CD4-positive, CD25-positive, alpha-beta regulatory T cell (primary cell): ENCODE measurements at regions not wholly inside any gene's neighbourhood (a gene's known extent, or its start where the extent isn't known, plus 50 kb on each side); places are given as distances from the start of the nearest gene placed in this dataset.

Experiments used
- ATAC-seq, 2 donors: fragments of 150-1000 bp; cut with Tn5 transposase; one replicate each; pipeline ENCODE4 v1.10.0; 2021; ENCODE audit warnings: low read depth in 2 of 2, moderate number of reproducible peaks in 2 of 2, moderate library complexity in 1 of 2
- DNase-seq, 3 donors: peaks; one replicate each; pipeline versions ENCODE4 v3.0.0 to v3.0.0-alpha.2; 2012 to 2022; ENCODE audit warnings: mixed read lengths in 1 of 3
- H3K27ac ChIP-seq: one replicate; pipeline ENCODE4 v1.7.0; 2013; ENCODE audit warnings: mild to moderate bottlenecking, low read length; ENCODE audit not compliant: insufficient read depth, poor library complexity, severe bottlenecking
- H3K27me3 ChIP-seq: one replicate; pipeline ENCODE4 v1.7.0; 2013; ENCODE audit warnings: low read length; ENCODE audit not compliant: control insufficient read depth, insufficient read depth
- H3K36me3 ChIP-seq: one replicate; pipeline ENCODE4 v1.7.0; 2013; ENCODE audit warnings: mild to moderate bottlenecking, low read length, moderate library complexity; ENCODE audit not compliant: control insufficient read depth, insufficient read depth
- H3K4me1 ChIP-seq: 2 replicates; pipeline ENCODE4 v1.7.0; 2013; ENCODE audit warnings: mild to moderate bottlenecking, low read length; ENCODE audit not compliant: insufficient read depth, control insufficient read depth, poor library complexity, severe bottlenecking
- H3K4me3 ChIP-seq: one replicate; pipeline ENCODE4 v1.7.0; 2013; ENCODE audit warnings: low read depth, mild to moderate bottlenecking, low read length, moderate library complexity
- H3K9me3 ChIP-seq, 2 experiments: 1 replicate in 1 of 2; 2 replicates in 1 of 2; pipeline ENCODE4 v1.7.0; 2013; ENCODE audit warnings: low read length in 2 of 2, mild to moderate bottlenecking in 1 of 2, moderate library complexity in 1 of 2; ENCODE audit not compliant: control insufficient read depth in 2 of 2
- H3K27ac Mint-ChIP-seq, 3 donors: one replicate each; pipeline ENCODE4 v1.8.0; 2020 to 2022; ENCODE audit warnings: mild to moderate bottlenecking in 3 of 3, mixed read lengths in 3 of 3, moderate library complexity in 2 of 3
- H3K27me3 Mint-ChIP-seq: one replicate; pipeline ENCODE4 v1.8.0; 2022; ENCODE audit warnings: mild to moderate bottlenecking, mixed read lengths
- H3K36me3 Mint-ChIP-seq: one replicate; pipeline ENCODE4 v1.8.0; 2020; ENCODE audit warnings: mixed read lengths
- H3K4me1 Mint-ChIP-seq, 4 donors: one replicate each; pipeline ENCODE4 v1.8.0; 2020 to 2022; ENCODE audit warnings: mixed read lengths in 4 of 4, mild to moderate bottlenecking in 1 of 4
- H3K4me3 Mint-ChIP-seq, 4 donors: one replicate each; pipeline ENCODE4 v1.8.0; 2020 to 2022; ENCODE audit warnings: mild to moderate bottlenecking in 4 of 4, mixed read lengths in 4 of 4, moderate library complexity in 3 of 4
- H3K9me3 Mint-ChIP-seq, 7 donors: one replicate each; pipeline ENCODE4 v1.8.0; 2020 to 2022; ENCODE audit warnings: mixed read lengths in 7 of 7, mild to moderate bottlenecking in 3 of 7, moderate library complexity in 2 of 7

- no peaks in the 10 kb centered on the region for H3K36me3 Mint-ChIP-seq
- no peak overlapping the region for H3K27ac ChIP-seq
- no peaks in the 10 kb centered on the region for H3K4me1 ChIP-seq
- H3K4me3 ChIP-seq = no peak overlapping the region
- H3K27ac Mint-ChIP-seq = no peak overlapping the region
- no peaks in the 10 kb centered on the region for H3K27me3 Mint-ChIP-seq
- H3K9me3 ChIP-seq = peaks cover 3 to 15% of the 10 kb centered on the region in 2 experiments
- H3K4me1 Mint-ChIP-seq = peaks cover 0 to 4% (median 0%) of the 10 kb centered on the region in 4 donors
- no peak overlapping the region for H3K4me3 Mint-ChIP-seq
- ATAC-seq (no peak), DNase-seq (no peak)
- H3K36me3 ChIP-seq = no peaks in the 10 kb centered on the region
- H3K27me3 ChIP-seq = no peaks in the 10 kb centered on the region
- peaks cover 0 to 26% (median 10%) of the 10 kb centered on the region in 7 donors for H3K9me3 Mint-ChIP-seq
Measured at GRCh38 chr2:78408795-78409118, 616.7 kb upstream of the REG3G start.

GRCh38 chr2:78411303-78411702 is 614.2 kb upstream of the REG3G start:
- Histone ChIP-seq H3K27me3 (no peaks in the 10 kb centered on the region), H3K27ac (no peak overlapping the region), H3K4me3 (no peak overlapping the region), H3K9me3 (peaks cover 3 to 15% of the 10 kb centered on the region in 2 experiments), H3K36me3 (no peaks in the 10 kb centered on the region), H3K4me1 (no peaks in the 10 kb centered on the region)
- DNase-seq (no peak), ATAC-seq (no peak)
- Mint-ChIP-seq H3K27ac (peak overlapping the region in 1 of 3 donors; percentile 74), H3K4me3 (peak overlapping the region in 1 of 4 donors; percentile 81), H3K36me3 (no peaks in the 10 kb centered on the region), H3K27me3 (no peaks in the 10 kb centered on the region), H3K9me3 (peaks cover 0 to 23% (median 8%) of the 10 kb centered on the region in 7 donors), H3K4me1 (peaks cover 0 to 4% (median 0%) of the 10 kb centered on the region in 4 donors)

- Mint-ChIP-seq H3K36me3 (no peaks in the 10 kb centered on the region), H3K4me1 (no peaks in the 10 kb centered on the region), H3K27me3 (no peaks in the 10 kb centered on the region), H3K9me3 (peaks cover 0 to 31% (median 3%) of the 10 kb centered on the region in 7 donors), H3K4me3 (no peak overlapping the region), H3K27ac (no peak overlapping the region)
- Histone ChIP-seq H3K27me3 (no peaks in the 10 kb centered on the region), H3K4me3 (no peak overlapping the region), H3K4me1 (no peaks in the 10 kb centered on the region), H3K9me3 (no peaks in the 10 kb centered on the region), H3K36me3 (no peaks in the 10 kb centered on the region), H3K27ac (no peak overlapping the region)
- no peak for ATAC-seq
- no peak for DNase-seq
Measured at GRCh38 chr2:78416625-78417300, 608.7 kb upstream of the REG3G start.

GRCh38 chr2:78417355-78417754 is 608.1 kb upstream of the REG3G start:
- DNase-seq (no peak), ATAC-seq (no peak)
- Mint-ChIP-seq H3K27me3 (no peaks in the 10 kb centered on the region), H3K27ac (no peak overlapping the region), H3K4me3 (no peak overlapping the region), H3K4me1 (no peaks in the 10 kb centered on the region), H3K36me3 (no peaks in the 10 kb centered on the region), H3K9me3 (peaks cover 0 to 35% (median 4%) of the 10 kb centered on the region in 7 donors)
- H3K4me3 ChIP-seq = no peak overlapping the region
- no peak overlapping the region for H3K27ac ChIP-seq
- H3K9me3 ChIP-seq = no peaks in the 10 kb centered on the region
- H3K36me3 ChIP-seq = no peaks in the 10 kb centered on the region
- no peaks in the 10 kb centered on the region for H3K4me1 ChIP-seq
- H3K27me3 ChIP-seq = no peaks in the 10 kb centered on the region

GRCh38 chr2:78418021-78418420 is 607.5 kb upstream of the REG3G start:
- Mint-ChIP-seq H3K4me3 (no peak overlapping the region), H3K9me3 (peaks cover 0 to 36% (median 4%) of the 10 kb centered on the region in 7 donors), H3K27me3 (no peaks in the 10 kb centered on the region), H3K27ac (no peak overlapping the region), H3K36me3 (no peaks in the 10 kb centered on the region), H3K4me1 (no peaks in the 10 kb centered on the region)
- no peaks in the 10 kb centered on the region for H3K27me3 ChIP-seq
- H3K9me3 ChIP-seq = no peaks in the 10 kb centered on the region
- no peak overlapping the region for H3K27ac ChIP-seq
- ATAC-seq (no peak), DNase-seq (no peak)
- no peaks in the 10 kb centered on the region for H3K4me1 ChIP-seq
- no peaks in the 10 kb centered on the region for H3K36me3 ChIP-seq
- H3K4me3 ChIP-seq = no peak overlapping the region

GRCh38 chr2:78420132-78420531 is 605.4 kb upstream of the REG3G start:
- H3K36me3 Mint-ChIP-seq = no peaks in the 10 kb centered on the region
- Histone ChIP-seq H3K4me1 (no peaks in the 10 kb centered on the region), H3K36me3 (no peaks in the 10 kb centered on the region), H3K27me3 (no peaks in the 10 kb centered on the region), H3K27ac (no peak overlapping the region), H3K9me3 (no peaks in the 10 kb centered on the region), H3K4me3 (no peak overlapping the region)
- no peak overlapping the region for H3K27ac Mint-ChIP-seq
- H3K4me3 Mint-ChIP-seq = no peak overlapping the region
- H3K4me1 Mint-ChIP-seq = no peaks in the 10 kb centered on the region
- H3K27me3 Mint-ChIP-seq = no peaks in the 10 kb centered on the region
- DNase-seq (no peak), ATAC-seq (no peak)
- H3K9me3 Mint-ChIP-seq = peaks cover 0 to 41% (median 7%) of the 10 kb centered on the region in 7 donors

GRCh38 chr2:78423631-78424030 is 601.9 kb upstream of the REG3G start:
- H3K4me1 Mint-ChIP-seq = no peaks in the 10 kb centered on the region
- no peaks in the 10 kb centered on the region for H3K4me1 ChIP-seq
- H3K27me3 ChIP-seq = no peaks in the 10 kb centered on the region
- no peaks in the 10 kb centered on the region for H3K36me3 Mint-ChIP-seq
- no peak overlapping the region for H3K4me3 ChIP-seq
- no peak overlapping the region for H3K27ac ChIP-seq
- no peaks in the 10 kb centered on the region for H3K36me3 ChIP-seq
- no peak overlapping the region for H3K4me3 Mint-ChIP-seq
- H3K9me3 ChIP-seq = peaks cover 0 to 5% of the 10 kb centered on the region in 2 experiments
- ATAC-seq (no peak), DNase-seq (no peak)
- no peaks in the 10 kb centered on the region for H3K27me3 Mint-ChIP-seq
- peaks cover 0 to 34% (median 7%) of the 10 kb centered on the region in 7 donors for H3K9me3 Mint-ChIP-seq
- H3K27ac Mint-ChIP-seq = no peak overlapping the region

- no peaks in the 10 kb centered on the region for H3K4me1 ChIP-seq
- Mint-ChIP-seq H3K9me3 (peaks cover 0 to 45% (median 8%) of the 10 kb centered on the region in 7 donors), H3K27ac (no peak overlapping the region), H3K36me3 (no peaks in the 10 kb centered on the region), H3K27me3 (no peaks in the 10 kb centered on the region), H3K4me1 (no peaks in the 10 kb centered on the region), H3K4me3 (no peak overlapping the region)
- no peak overlapping the region for H3K27ac ChIP-seq
- ATAC-seq = no peak
- H3K9me3 ChIP-seq = peaks cover 0 to 5% of the 10 kb centered on the region in 2 experiments
- no peak for DNase-seq
- H3K4me3 ChIP-seq = no peak overlapping the region
- no peaks in the 10 kb centered on the region for H3K27me3 ChIP-seq
- no peaks in the 10 kb centered on the region for H3K36me3 ChIP-seq
Measured at GRCh38 chr2:78427170-78427569, 598.3 kb upstream of the REG3G start.
